ENCODE measurements at regions not wholly inside any gene's neighbourhood (a gene's known extent, or its start where the extent isn't known, plus 50 kb on each side); places are given as distances from the start of the nearest gene placed in this dataset.
"Not testable (repeated sequence)": the region's sequence is repeated elsewhere in the genome, so short reads cannot be mapped to it uniquely, and the experiment has no call there.

GRCh38 chr4:82276332-82276640 lies 97.5 kb downstream of the HNRNPD start:
- TF ChIP-seq, protein P1, sequence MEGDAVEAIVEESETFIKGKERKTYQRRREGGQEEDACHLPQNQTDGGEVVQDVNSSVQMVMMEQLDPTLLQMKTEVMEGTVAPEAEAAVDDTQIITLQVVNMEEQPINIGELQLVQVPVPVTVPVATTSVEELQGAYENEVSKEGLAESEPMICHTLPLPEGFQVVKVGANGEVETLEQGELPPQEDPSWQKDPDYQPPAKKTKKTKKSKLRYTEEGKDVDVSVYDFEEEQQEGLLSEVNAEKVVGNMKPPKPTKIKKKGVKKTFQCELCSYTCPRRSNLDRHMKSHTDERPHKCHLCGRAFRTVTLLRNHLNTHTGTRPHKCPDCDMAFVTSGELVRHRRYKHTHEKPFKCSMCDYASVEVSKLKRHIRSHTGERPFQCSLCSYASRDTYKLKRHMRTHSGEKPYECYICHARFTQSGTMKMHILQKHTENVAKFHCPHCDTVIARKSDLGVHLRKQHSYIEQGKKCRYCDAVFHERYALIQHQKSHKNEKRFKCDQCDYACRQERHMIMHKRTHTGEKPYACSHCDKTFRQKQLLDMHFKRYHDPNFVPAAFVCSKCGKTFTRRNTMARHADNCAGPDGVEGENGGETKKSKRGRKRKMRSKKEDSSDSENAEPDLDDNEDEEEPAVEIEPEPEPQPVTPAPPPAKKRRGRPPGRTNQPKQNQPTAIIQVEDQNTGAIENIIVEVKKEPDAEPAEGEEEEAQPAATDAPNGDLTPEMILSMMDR (IDR thresholded peaks at IDR 0.05) = no peak
- DNase-seq = no peak

GRCh38 chr4:82275431-82276331 lies 98.1 kb downstream of the HNRNPD start:
- DNase-seq (no peak), ATAC-seq (peak in 1 of 2 donors; percentile 19)
- Histone ChIP-seq H3K9me3 (no peaks in the 10 kb centered on the region), H3K27me3 (ENCODE audit: low read depth) (no peaks in the 10 kb centered on the region), H3K27ac (no peak overlapping the region), H3K4me1 (no peaks in the 10 kb centered on the region), H3K36me3 (no peaks in the 10 kb centered on the region), H3K4me3 (no peak overlapping the region)
- intact Hi-C loops (cut with DNase I) = no loop called here
- TF ChIP-seq, protein P1 (IDR thresholded peaks at IDR 0.05) = no peak

More at GRCh38 chr4:82276332-82276640, 97.5 kb downstream of the HNRNPD start:
- Histone ChIP-seq H3K27me3 (ENCODE audit: low read depth) (no peaks in the 10 kb centered on the region), H3K27ac (no peak overlapping the region), H3K9me3 (no peaks in the 10 kb centered on the region), H3K4me3 (no peak overlapping the region), H3K36me3 (no peaks in the 10 kb centered on the region), H3K4me1 (no peaks in the 10 kb centered on the region)
- no peak for ATAC-seq
- intact Hi-C loops (cut with DNase I) = no loop called here

DNA sequence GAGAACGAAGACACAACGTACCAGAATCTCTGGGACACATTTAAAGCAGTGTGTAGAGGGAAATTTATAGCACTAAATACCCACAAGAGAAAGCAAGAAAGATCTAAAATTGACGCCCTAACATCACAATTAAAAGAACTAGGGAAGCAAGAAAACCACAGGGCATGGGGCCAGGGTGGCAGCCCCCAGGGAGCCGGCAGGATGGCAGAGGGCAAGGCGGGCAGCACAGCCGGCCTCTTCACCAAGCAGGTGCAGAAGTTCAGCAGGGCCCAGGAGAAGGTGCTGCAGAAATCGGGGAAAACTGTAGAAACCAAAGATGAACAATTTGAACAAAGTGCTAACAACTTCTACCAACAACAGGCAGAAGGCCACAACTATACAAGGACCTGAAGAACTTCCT lies 99.1 kb downstream of the HNRNPD start:
- H3K4me3 ChIP-seq; ATAC-seq; intact Hi-C loops (cut with DNase I); H3K27ac ChIP-seq; H3K36me3 ChIP-seq; H3K9me3 ChIP-seq; DNase-seq; H3K4me1 ChIP-seq; H3K27me3 ChIP-seq (ENCODE audit: low read depth): not testable (repeated sequence)

GRCh38 chr4:82272523-82272922 lies 101.3 kb downstream of the HNRNPD start:
- peaks cover 12% of the 10 kb centered on the region for H3K4me1 ChIP-seq
- H3K9me3 ChIP-seq; DNase-seq; H3K36me3 ChIP-seq; H3K4me3 ChIP-seq; H3K27me3 ChIP-seq (ENCODE audit: low read depth); intact Hi-C loops (cut with DNase I); ATAC-seq; H3K27ac ChIP-seq: not testable (repeated sequence)

DNA sequence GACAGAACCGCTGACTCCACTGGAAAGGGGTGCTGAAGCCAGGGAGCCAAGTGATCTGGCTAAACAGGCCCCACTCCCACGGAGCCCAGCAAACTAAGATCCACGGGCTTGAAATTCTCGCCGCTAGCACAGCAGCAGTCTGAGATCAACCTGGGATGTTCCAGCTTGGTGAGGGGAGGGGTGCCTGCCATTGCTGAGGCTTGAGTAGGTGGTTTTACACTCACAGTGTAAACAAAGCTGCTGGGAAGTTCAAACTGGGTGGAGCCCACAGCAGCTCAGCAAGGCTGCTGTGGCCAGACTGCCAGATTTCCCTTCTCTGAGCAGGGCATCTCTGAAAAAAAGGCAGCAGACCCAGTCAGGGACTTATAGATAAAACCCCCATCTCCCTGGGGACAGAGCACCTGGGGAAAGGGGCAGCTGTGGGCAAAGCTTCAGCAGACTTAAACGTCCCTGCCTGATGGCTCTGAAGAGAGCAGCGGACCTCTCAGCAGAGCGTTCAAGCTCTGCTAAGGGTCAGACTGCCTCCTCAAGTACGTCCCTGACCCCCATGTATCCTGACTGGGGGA lies 101.8 kb downstream of the HNRNPD start:
- H3K36me3 ChIP-seq; DNase-seq; H3K27ac ChIP-seq; ATAC-seq; H3K27me3 ChIP-seq (ENCODE audit: low read depth); intact Hi-C loops (cut with DNase I); H3K9me3 ChIP-seq; H3K4me3 ChIP-seq: not testable (repeated sequence)
- H3K4me1 ChIP-seq = peaks cover 16% of the 10 kb centered on the region

DNA sequence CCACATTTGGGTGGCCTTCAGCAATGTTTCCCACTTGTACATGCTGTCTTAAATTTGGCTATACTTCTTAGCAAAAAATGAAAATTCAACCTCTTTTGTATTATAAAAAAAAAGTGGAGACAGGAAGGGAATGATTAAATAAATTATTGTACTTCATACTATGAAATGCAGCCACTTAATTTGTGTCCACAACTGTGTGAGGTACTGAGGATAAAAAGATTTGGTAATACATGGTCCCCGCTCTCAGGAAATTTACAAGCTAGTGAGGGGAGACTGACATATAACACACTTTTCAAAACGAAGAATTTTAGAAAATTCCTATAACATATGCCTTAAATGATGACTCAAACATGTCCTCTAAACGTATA lies 105.0 kb downstream of the HNRNPD start:
- no peak for DNase-seq
- Histone ChIP-seq H3K27ac (peak overlapping the region; percentile 48), H3K4me3 (no peak overlapping the region), H3K36me3 (no peaks in the 10 kb centered on the region), H3K9me3 (no peaks in the 10 kb centered on the region), H3K4me1 (peaks cover 16% of the 10 kb centered on the region), H3K27me3 (ENCODE audit: low read depth) (no peaks in the 10 kb centered on the region)
- TF ChIP-seq, protein P1 (IDR thresholded peaks at IDR 0.05) = no peak
- ATAC-seq = no peak
- intact Hi-C loops (cut with DNase I) = no loop called here
